ENCODE measurements at regions not wholly inside any gene's neighbourhood (a gene's known extent, or its start where the extent isn't known, plus 50 kb on each side); places are given as distances from the start of the nearest gene placed in this dataset.

- peak; percentile 16 to 21 for DNase-seq
These were observed 102.6 kb upstream of the ITGA4 start for GRCh38 chr2:181354626-181355025.

GRCh38 chr2:181356526-181357130 is 100.6 kb upstream of the ITGA4 start:
- DNase-seq = no peak

GRCh38 chr2:181357979-181358378 is 99.2 kb upstream of the ITGA4 start:
- no peak for DNase-seq

- no peak for DNase-seq
These were observed 94.6 kb upstream of the ITGA4 start for GRCh38 chr2:181362561-181362960.

- DNase-seq = no peak
These were observed 94.0 kb upstream of the ITGA4 start for GRCh38 chr2:181363164-181363563.

- no peak for DNase-seq
These were observed 92.6 kb upstream of the ITGA4 start for GRCh38 chr2:181364492-181365170.

- DNase-seq = no peak
These were observed 90.5 kb upstream of the ITGA4 start for GRCh38 chr2:181366675-181367175.

- DNase-seq = no peak
These were observed 89.8 kb upstream of the ITGA4 start for GRCh38 chr2:181367411-181367810.

- no peak for DNase-seq
These were observed 89.2 kb upstream of the ITGA4 start for GRCh38 chr2:181367906-181368435.

- no peak for DNase-seq
These were observed 87.1 kb upstream of the ITGA4 start for GRCh38 chr2:181370126-181370525.

GRCh38 chr2:181371195-181371594 is 86.0 kb upstream of the ITGA4 start:
- no peak for DNase-seq

- DNase-seq = no peak
These were observed 85.2 kb upstream of the ITGA4 start for GRCh38 chr2:181371782-181372645.

- DNase-seq = no peak
These were observed 84.5 kb upstream of the ITGA4 start for GRCh38 chr2:181372646-181373040.

- no peak for DNase-seq
These were observed 82.2 kb upstream of the ITGA4 start for GRCh38 chr2:181374781-181375675.

GRCh38 chr2:181376442-181376841 is 80.7 kb upstream of the ITGA4 start:
- no peak for DNase-seq

GRCh38 chr2:181376999-181377398 is 80.2 kb upstream of the ITGA4 start:
- no peak for DNase-seq

GRCh38 chr2:181378491-181378890 is 78.7 kb upstream of the ITGA4 start:
- DNase-seq = no peak

GRCh38 chr2:181380581-181380980 is 76.6 kb upstream of the ITGA4 start:
- no peak for DNase-seq

- no peak for DNase-seq
These were observed 72.3 kb upstream of the ITGA4 start for GRCh38 chr2:181384923-181385322.

GRCh38 chr2:181389524-181389923 is 67.7 kb upstream of the ITGA4 start:
- no peak for DNase-seq

- peak; percentile 95 to 96 for DNase-seq
These were observed 63.7 kb upstream of the ITGA4 start for GRCh38 chr2:181393472-181393871.

GRCh38 chr2:181394741-181395437 is 62.3 kb upstream of the ITGA4 start:
- DNase-seq = peak; percentile 14 to 39
